ENCODE measurements at regions not wholly inside any gene's neighbourhood (a gene's known extent, or its start where the extent isn't known, plus 50 kb on each side); places are given as distances from the start of the nearest gene placed in this dataset.
"Not testable (repeated sequence)": the region's sequence is repeated elsewhere in the genome, so short reads cannot be mapped to it uniquely, and the experiment has no call there.

GRCh38 chr1:213324859-213325258 is 273.8 kb downstream of the RPS6KC1 start:
- DNase-seq (ENCODE audit: low read depth) = no peak

GRCh38 chr1:213325482-213325881 is 274.4 kb downstream of the RPS6KC1 start:
- no peak for DNase-seq (ENCODE audit: low read depth)

- no peak for DNase-seq (ENCODE audit: low read depth)
Measured at GRCh38 chr1:213326281-213327016, 275.4 kb downstream of the RPS6KC1 start.

- DNase-seq (ENCODE audit: low read depth) = no peak
Measured at GRCh38 chr1:213327017-213327667, 276.1 kb downstream of the RPS6KC1 start.

GRCh38 chr1:213329406-213330008 is 278.5 kb downstream of the RPS6KC1 start:
- no peak for DNase-seq (ENCODE audit: low read depth)

- no peak for DNase-seq (ENCODE audit: low read depth)
Measured at GRCh38 chr1:213330281-213330680, 279.2 kb downstream of the RPS6KC1 start.

GRCh38 chr1:213331631-213332175 is 280.7 kb downstream of the RPS6KC1 start:
- no peak for DNase-seq (ENCODE audit: low read depth)

- DNase-seq (ENCODE audit: low read depth) = no peak
Measured at GRCh38 chr1:213332491-213332890, 281.4 kb downstream of the RPS6KC1 start.

GRCh38 chr1:213333121-213333520 is 282.1 kb downstream of the RPS6KC1 start:
- no peak for DNase-seq (ENCODE audit: low read depth)

- no peak for DNase-seq (ENCODE audit: low read depth)
Measured at GRCh38 chr1:213335084-213335483, 284.0 kb downstream of the RPS6KC1 start.

GRCh38 chr1:213337025-213337678 is 286.1 kb downstream of the RPS6KC1 start:
- no peak for DNase-seq (ENCODE audit: low read depth)

- no peak for DNase-seq (ENCODE audit: low read depth)
Measured at GRCh38 chr1:213340593-213340992, 289.6 kb downstream of the RPS6KC1 start.

GRCh38 chr1:213345621-213346020 is 294.6 kb downstream of the RPS6KC1 start:
- no peak for DNase-seq (ENCODE audit: low read depth)

- no peak for DNase-seq (ENCODE audit: low read depth)
Measured at GRCh38 chr1:213357403-213357802, 306.4 kb downstream of the RPS6KC1 start.

- DNase-seq (ENCODE audit: low read depth) = not testable (repeated sequence)
Measured at GRCh38 chr1:213358368-213358767, 307.3 kb downstream of the RPS6KC1 start.

GRCh38 chr1:213362598-213362997 is 311.6 kb downstream of the RPS6KC1 start:
- no peak for DNase-seq (ENCODE audit: low read depth)

GRCh38 chr1:213366141-213366831 is 315.2 kb downstream of the RPS6KC1 start:
- DNase-seq (ENCODE audit: low read depth) = no peak

GRCh38 chr1:213369465-213369864 is 318.4 kb downstream of the RPS6KC1 start:
- DNase-seq (ENCODE audit: low read depth) = no peak

- no peak for DNase-seq (ENCODE audit: low read depth)
Measured at GRCh38 chr1:213370523-213370922, 319.5 kb downstream of the RPS6KC1 start.

GRCh38 chr1:213371525-213371846 is 320.4 kb downstream of the RPS6KC1 start:
- DNase-seq (ENCODE audit: low read depth) = no peak

GRCh38 chr1:213371847-213372619 is 321.0 kb downstream of the RPS6KC1 start:
- DNase-seq (ENCODE audit: low read depth) = no peak

All from T-helper 22 cell (primary cell).